PC-9 (cell line): ENCODE measurements at regions not wholly inside any gene's neighbourhood (a gene's known extent, or its start where the extent isn't known, plus 50 kb on each side); places are given as distances from the start of the nearest gene placed in this dataset.

Experiments used
- EZH2 ChIP-seq: fragments of 200-600 bp; sonication (generic); IDR thresholded peaks from 2 replicates; pipeline ENCODE4 v1.8.0; 2017; ENCODE audit warnings: antibody characterized with exemption, low read depth
- TF ChIP-seq, protein P1 (sequence below): fragments of 200-600 bp; sonication (generic); conservative IDR thresholded peaks from 2 replicates; pipeline ENCODE4 v1.6.1; 2017; ENCODE audit warnings: mixed run types, antibody characterized with exemption, mild to moderate bottlenecking, moderate library complexity

DNA sequence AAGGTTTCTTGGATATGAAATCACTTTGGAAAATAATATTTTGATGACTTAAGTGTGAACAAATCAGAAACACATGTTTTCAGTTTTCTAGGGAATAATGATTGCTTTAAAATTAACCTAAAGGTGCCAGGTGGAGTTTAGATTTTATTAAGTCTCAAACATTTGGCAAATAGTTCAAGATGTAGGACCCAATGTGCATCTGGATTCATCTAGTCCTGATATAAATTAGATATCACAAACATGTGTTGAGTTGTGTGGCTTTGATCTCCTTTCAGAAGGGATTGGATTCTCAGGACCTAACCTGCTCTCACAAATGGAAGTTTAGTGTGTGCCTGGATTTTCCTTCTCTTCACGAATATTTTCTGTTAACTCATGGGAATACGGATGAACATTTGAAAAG lies 291.4 kb upstream of the ISL1 start:
- TF ChIP-seq, protein P1, sequence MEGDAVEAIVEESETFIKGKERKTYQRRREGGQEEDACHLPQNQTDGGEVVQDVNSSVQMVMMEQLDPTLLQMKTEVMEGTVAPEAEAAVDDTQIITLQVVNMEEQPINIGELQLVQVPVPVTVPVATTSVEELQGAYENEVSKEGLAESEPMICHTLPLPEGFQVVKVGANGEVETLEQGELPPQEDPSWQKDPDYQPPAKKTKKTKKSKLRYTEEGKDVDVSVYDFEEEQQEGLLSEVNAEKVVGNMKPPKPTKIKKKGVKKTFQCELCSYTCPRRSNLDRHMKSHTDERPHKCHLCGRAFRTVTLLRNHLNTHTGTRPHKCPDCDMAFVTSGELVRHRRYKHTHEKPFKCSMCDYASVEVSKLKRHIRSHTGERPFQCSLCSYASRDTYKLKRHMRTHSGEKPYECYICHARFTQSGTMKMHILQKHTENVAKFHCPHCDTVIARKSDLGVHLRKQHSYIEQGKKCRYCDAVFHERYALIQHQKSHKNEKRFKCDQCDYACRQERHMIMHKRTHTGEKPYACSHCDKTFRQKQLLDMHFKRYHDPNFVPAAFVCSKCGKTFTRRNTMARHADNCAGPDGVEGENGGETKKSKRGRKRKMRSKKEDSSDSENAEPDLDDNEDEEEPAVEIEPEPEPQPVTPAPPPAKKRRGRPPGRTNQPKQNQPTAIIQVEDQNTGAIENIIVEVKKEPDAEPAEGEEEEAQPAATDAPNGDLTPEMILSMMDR, result no peak
- TF ChIP-seq EZH2, result no peak
